H1 (cell line): ENCODE measurements at regions not wholly inside any gene's neighbourhood (a gene's known extent, or its start where the extent isn't known, plus 50 kb on each side); places are given as distances from the start of the nearest gene placed in this dataset.

ENCODE experiments used
- CTCF ChIA-PET: fragments of 300-600 bp; sonication (Branson Sonifier 250); formaldehyde crosslinking; loops from one replicate; lab custom pipeline; 2021; ENCODE audit not compliant: partially characterized antibody; lab: Charles Lee
- POLR2A ChIA-PET: fragments of 300-600 bp; sonication (Branson Sonifier 250); formaldehyde crosslinking; loops from one replicate; lab custom pipeline; 2021; ENCODE audit warnings: inconsistent platforms; ENCODE audit not compliant: partially characterized antibody; lab: Charles Lee
- DNase-seq, 2 experiments: peaks; one replicate each; pipeline versions ENCODE4 v3.0.0 to v3.0.0-alpha.2; 2010 to 2022; ENCODE audit warnings: low spot score in 2 of 2, low read depth in 1 of 2, mixed read lengths in 1 of 2
- FAIRE-seq: peaks from 2 replicates; lab custom pipeline; 2011; peaks lifted over from hg19 to GRCh38; lab: Jason Lieb, UNC
- H2AFZ ChIP-seq: 2 replicates; pipeline ENCODE4 v1.8.1; 2012; ENCODE audit warnings: low read length, inconsistent platforms
- H2AK5ac ChIP-seq: 2 replicates; pipeline ENCODE4 v1.6.1; 2013; ENCODE audit warnings: low read depth, low read length
- H2BK120ac ChIP-seq: replicated peaks from 2 replicates; pipeline ENCODE3; 2013; ENCODE audit warnings: low read depth, low read length, inconsistent platforms
- H2BK12ac ChIP-seq: 2 replicates; pipeline ENCODE4 v1.6.1; 2013; ENCODE audit warnings: low read depth, low read length
- H2BK15ac ChIP-seq: 2 replicates; pipeline ENCODE4 v1.6.1; 2013; ENCODE audit warnings: low read length
- H2BK20ac ChIP-seq: 2 replicates; pipeline ENCODE4 v1.6.1; 2013; ENCODE audit warnings: low read length
- H2BK5ac ChIP-seq: 2 replicates; pipeline ENCODE4 v1.6.1; 2013; ENCODE audit warnings: low read depth, low read length
- H3K14ac ChIP-seq: 2 replicates; pipeline ENCODE4 v1.6.1; 2013; ENCODE audit warnings: inconsistent platforms; ENCODE audit not compliant: insufficient read length
- H3K18ac ChIP-seq: 2 replicates; pipeline ENCODE4 v1.6.1; 2013; ENCODE audit warnings: low read length; ENCODE audit errors: extremely low read depth
- H3K23ac ChIP-seq: 2 replicates; pipeline ENCODE4 v1.6.1; 2013; ENCODE audit warnings: inconsistent platforms; ENCODE audit not compliant: insufficient read length
- H3K23me2 ChIP-seq: 2 replicates; pipeline ENCODE4 v1.6.1; 2013; ENCODE audit warnings: low read depth, low read length
- H3K27ac ChIP-seq: 2 replicates; pipeline ENCODE4 v1.6.1; 2011; ENCODE audit warnings: low read depth, low read length, inconsistent platforms
- H3K27me3 ChIP-seq, 4 experiments: replicated peaks in 1 of 4; 1 replicate in 1 of 4; 2 replicates in 3 of 4; pipeline versions ENCODE4 v1.6.1 to v1.8.1; 2011 to 2013; ENCODE audit warnings: low read length in 3 of 4, mild to moderate bottlenecking in 3 of 4, inconsistent platforms in 2 of 4, mixed read lengths in 2 of 4, moderate library complexity in 1 of 4; ENCODE audit not compliant: control insufficient read depth in 3 of 4, insufficient read depth in 3 of 4; ENCODE audit errors: extremely low read depth in 1 of 4
- H3K36me3 ChIP-seq, 4 experiments: 2 replicates each; pipeline versions ENCODE4 v1.6.1 to v1.8.1; 2011 to 2013; ENCODE audit warnings: mild to moderate bottlenecking in 4 of 4, low read length in 3 of 4, moderate library complexity in 2 of 4, control low read depth in 1 of 4, inconsistent platforms in 1 of 4; ENCODE audit not compliant: insufficient read depth in 4 of 4, control insufficient read depth in 2 of 4
- H3K4ac ChIP-seq: replicated peaks from 2 replicates; pipeline ENCODE3; 2013; ENCODE audit warnings: low read length, low read depth, mixed read lengths, inconsistent platforms; ENCODE audit not compliant: insufficient read length
- H3K4me1 ChIP-seq, 4 experiments: replicated peaks in 1 of 4; 1 replicate in 1 of 4; 2 replicates in 3 of 4; pipeline versions ENCODE4 v1.6.1 to v1.8.1; 2011 to 2013; ENCODE audit warnings: low read length in 3 of 4, inconsistent platforms in 2 of 4, mixed read lengths in 1 of 4; ENCODE audit not compliant: insufficient read depth in 4 of 4, control insufficient read depth in 3 of 4
- H3K4me2 ChIP-seq, 2 experiments: 2 replicates each; pipeline versions ENCODE4 v1.6.1 to v1.8.1; 2011 to 2013; ENCODE audit warnings: low read depth in 2 of 2, low read length in 2 of 2, control low read depth in 1 of 2, inconsistent platforms in 1 of 2, mild to moderate bottlenecking in 1 of 2; ENCODE audit not compliant: insufficient read depth in 1 of 2
- H3K4me3 ChIP-seq, 4 experiments: fragments of 200-600, 300-600 bp in 1 of 4; sonication (generic), shearing (Covaris generic), sonication (Bioruptor Twin) in 1 of 4; 2 replicates each; pipeline versions ENCODE4 v1.5.1 to v1.8.1; 2011 to 2016; ENCODE audit warnings: low read length in 4 of 4, low read depth in 3 of 4, control low read depth in 2 of 4, inconsistent platforms in 2 of 4, mild to moderate bottlenecking in 2 of 4, mixed read lengths in 1 of 4, moderate library complexity in 1 of 4; ENCODE audit not compliant: insufficient read depth in 2 of 4; ENCODE audit errors: extremely low read depth in 1 of 4
- H3K56ac ChIP-seq: replicated peaks from 2 replicates; pipeline ENCODE3; 2013; ENCODE audit warnings: low read depth, mild to moderate bottlenecking, mixed read lengths, low read length, inconsistent platforms; ENCODE audit not compliant: insufficient read length
- H3K79me1 ChIP-seq: 2 replicates; pipeline ENCODE4 v1.6.1; 2013; ENCODE audit warnings: low read depth, low read length, control low read depth
- H3K79me2 ChIP-seq, 2 experiments: 2 replicates each; pipeline versions ENCODE4 v1.6.1 to v1.8.1; 2012 to 2013; ENCODE audit warnings: low read length in 2 of 2, mild to moderate bottlenecking in 2 of 2, inconsistent platforms in 1 of 2; ENCODE audit not compliant: insufficient read depth in 2 of 2, control insufficient read depth in 1 of 2
- H3K9ac ChIP-seq, 4 experiments: replicated peaks in 1 of 4; 1 replicate in 1 of 4; 2 replicates in 3 of 4; pipeline versions ENCODE4 v1.6.1 to v1.8.1; 2011 to 2013; ENCODE audit warnings: low read depth in 3 of 4, low read length in 3 of 4, control low read depth in 2 of 4, mild to moderate bottlenecking in 2 of 4, moderate library complexity in 2 of 4, inconsistent platforms in 1 of 4; ENCODE audit errors: extremely low read depth in 1 of 4
- H3K9me3 ChIP-seq, 2 experiments: 2 replicates each; pipeline versions ENCODE4 v1.6.1 to v1.8.1; 2012 to 2013; ENCODE audit warnings: mild to moderate bottlenecking in 2 of 2, moderate library complexity in 2 of 2, control low read depth in 1 of 2, inconsistent platforms in 1 of 2, low read depth in 1 of 2, low read length in 1 of 2, mixed read lengths in 1 of 2; ENCODE audit not compliant: insufficient read depth in 2 of 2
- H4K20me1 ChIP-seq, 2 experiments: replicated peaks in 1 of 2; 2 replicates each; pipeline versions ENCODE3 to v1.8.1; 2011 to 2013; ENCODE audit warnings: inconsistent platforms in 2 of 2, low read length in 2 of 2, mild to moderate bottlenecking in 1 of 2; ENCODE audit not compliant: insufficient read depth in 2 of 2, control insufficient read depth in 1 of 2
- H4K5ac ChIP-seq: 2 replicates; pipeline ENCODE4 v1.6.1; 2013; ENCODE audit warnings: low read length, low read depth, mixed read lengths, inconsistent platforms; ENCODE audit not compliant: insufficient read length
- H4K8ac ChIP-seq: 2 replicates; pipeline ENCODE4 v1.8.0; 2013; ENCODE audit warnings: mild to moderate bottlenecking, moderate library complexity, low read length, inconsistent platforms; ENCODE audit not compliant: insufficient read depth; ENCODE audit errors: extremely low read depth
- H4K91ac ChIP-seq: replicated peaks from 2 replicates; pipeline ENCODE3; 2013; ENCODE audit warnings: low read length, mixed read lengths, inconsistent platforms; ENCODE audit not compliant: insufficient read length
- RNF2 ChIP-seq: fragments of 200-900, 300-1000 bp; sonication (generic); IDR thresholded peaks from 2 replicates; pipeline ENCODE4 v1.7.1; 2016; ENCODE audit warnings: borderline replicate concordance, low read depth, mild to moderate bottlenecking, antibody characterized with exemption, low read length; ENCODE audit not compliant: poor library complexity, severe bottlenecking; ENCODE audit errors: missing control alignments
- SP1 ChIP-seq: IDR thresholded peaks from 2 replicates; pipeline ENCODE4 v1.6.1; 2011; ENCODE audit warnings: low read depth, low read length
- WGBS, 2 experiments: shearing (Covaris generic) in 1 of 2; methylation state at CpG; one replicate each; pipeline versions ENCODE4 v1.1.6 to v1.1.7; 2013 to 2015; ENCODE audit warnings: low lambda C conversion rate in 2 of 2, mixed read lengths in 2 of 2, inconsistent platforms in 1 of 2, low coverage in 1 of 2, missing lambda C conversion rate in 1 of 2; ENCODE audit not compliant: insufficient replicate concordance in 2 of 2, insufficient coverage in 1 of 2, insufficient read length in 1 of 2; ENCODE audit errors: extremely low coverage in 1 of 2, missing lambda C conversion rate in 1 of 2; 5-methylcytosine and 5-hydroxymethylcytosine counted together

- Histone ChIP-seq H3K4me2 (no peak overlapping the region), H3K23ac (no peak overlapping the region), H3K4me1 (no peaks in the 10 kb centered on the region), H2AFZ (no peak overlapping the region), H4K8ac (no peak overlapping the region), H4K5ac (no peak overlapping the region), H3K23me2 (no peaks in the 10 kb centered on the region), H2BK120ac (no peak overlapping the region), H2BK5ac (no peak overlapping the region), H3K9ac (no peak overlapping the region), H3K9me3 (no peaks in the 10 kb centered on the region), H3K18ac (no peak overlapping the region), H2AK5ac (no peak overlapping the region), H3K79me1 (no peaks in the 10 kb centered on the region), H3K56ac (no peak overlapping the region), H4K20me1 (no peaks in the 10 kb centered on the region), H3K27me3 (no peaks in the 10 kb centered on the region), H4K91ac (no peak overlapping the region), H2BK15ac (no peak overlapping the region), H3K79me2 (no peaks in the 10 kb centered on the region), H2BK12ac (no peak overlapping the region), H2BK20ac (no peak overlapping the region), H3K36me3 (no peaks in the 10 kb centered on the region), H3K27ac (no peak overlapping the region), H3K4ac (no peak overlapping the region), H3K14ac (no peak overlapping the region), H3K4me3 (no peak overlapping the region)
- POLR2A ChIA-PET: no interaction called here
- DNase-seq: no peak
- CTCF ChIA-PET: no interaction called here
- WGBS, 2 experiments: 92% methylated on average over 2 of the region's 2 CpGs; no CpG with 5 or more reads in 1 of the 2 experiments
- TF ChIP-seq SP1: no peak
- TF ChIP-seq RNF2: no peak
- no peak for FAIRE-seq
Observed at GRCh38 chr5:67300326-67300725, 103.7 kb upstream of the CD180 start.
